Kidney glomerular epithelial cell (primary cell): ENCODE measurements at regions not wholly inside any gene's neighbourhood (a gene's known extent, or its start where the extent isn't known, plus 50 kb on each side); places are given as distances from the start of the nearest gene placed in this dataset.

Experiments
- DNase-seq: peaks from one replicate; lab custom pipeline; 2025; lab: John Stamatoyannopoulos, UW

- no peak for DNase-seq
Observed at GRCh38 chr1:98035602-98036002, 114.8 kb upstream of the DPYD start.

GRCh38 chr1:98034505-98034904 is 113.7 kb upstream of the DPYD start:
- no peak for DNase-seq

GRCh38 chr1:98032958-98033357 is 112.1 kb upstream of the DPYD start:
- DNase-seq = no peak

- DNase-seq = no peak
Observed at GRCh38 chr1:98030976-98031375, 110.1 kb upstream of the DPYD start.

- DNase-seq = no peak
Observed at GRCh38 chr1:98030483-98030882, 109.6 kb upstream of the DPYD start.

GRCh38 chr1:98028800-98029199 is 108.0 kb upstream of the DPYD start:
- DNase-seq = no peak

GRCh38 chr1:98027103-98027705 is 106.4 kb upstream of the DPYD start:
- no peak for DNase-seq

- DNase-seq = no peak
Observed at GRCh38 chr1:98025858-98026257, 105.0 kb upstream of the DPYD start.

GRCh38 chr1:98021126-98021525 is 100.3 kb upstream of the DPYD start:
- DNase-seq = no peak

- DNase-seq = no peak
Observed at GRCh38 chr1:98019747-98020146, 98.9 kb upstream of the DPYD start.

GRCh38 chr1:98018074-98018473 is 97.2 kb upstream of the DPYD start:
- no peak for DNase-seq

- DNase-seq = no peak
Observed at GRCh38 chr1:98017184-98017583, 96.3 kb upstream of the DPYD start.

- no peak for DNase-seq
Observed at GRCh38 chr1:98008373-98008772, 87.5 kb upstream of the DPYD start.

GRCh38 chr1:98005326-98006010 is 84.6 kb upstream of the DPYD start:
- no peak for DNase-seq

- DNase-seq = no peak
Observed at GRCh38 chr1:98003442-98003841, 82.6 kb upstream of the DPYD start.

- DNase-seq = no peak
Observed at GRCh38 chr1:98002288-98002687, 81.5 kb upstream of the DPYD start.

- no peak for DNase-seq
Observed at GRCh38 chr1:98001764-98002163, 80.9 kb upstream of the DPYD start.

- peak; percentile 64 for DNase-seq
Observed at GRCh38 chr1:97999320-97999719, 78.5 kb upstream of the DPYD start.

GRCh38 chr1:97996880-97997279 is 76.0 kb upstream of the DPYD start:
- no peak for DNase-seq

GRCh38 chr1:97989094-97989680 is 68.4 kb upstream of the DPYD start:
- DNase-seq = no peak

- peak; percentile 4 for DNase-seq
Observed at GRCh38 chr1:97986041-97987005, 65.5 kb upstream of the DPYD start.

GRCh38 chr1:97983126-97983525 is 62.3 kb upstream of the DPYD start:
- DNase-seq = no peak
